ENCODE measurements at regions not wholly inside any gene's neighbourhood (a gene's known extent, or its start where the extent isn't known, plus 50 kb on each side); places are given as distances from the start of the nearest gene placed in this dataset.

GRCh38 chr22:48636746-48637145, 1190.9 kb downstream of the BRD1 start (continued):
- TF ChIP-seq ZNF747 (tag by site-specific recombination; IDR thresholded peaks at IDR 0.05) = no peak
- no peak for TF ChIP-seq ZNF23 (tag by site-specific recombination; IDR thresholded peaks at IDR 0.05; ENCODE audit: borderline replicate concordance)
- no peak for TF ChIP-seq ZBTB26 (tag by site-specific recombination; optimal IDR thresholded peaks at IDR 0.05)
- TF ChIP-seq ZNF704 (tag by site-specific recombination; IDR thresholded peaks at IDR 0.05) = no peak
- no peak for TF ChIP-seq ZNF202 (tag by site-specific recombination; IDR thresholded peaks at IDR 0.05; ENCODE audit: borderline replicate concordance)
- no peak for TF ChIP-seq ZIC2 (tag by site-specific recombination; IDR thresholded peaks at IDR 0.05)
- TF ChIP-seq ZBTB6 (tag by site-specific recombination; IDR thresholded peaks at IDR 0.05) = no peak
- no peak for TF ChIP-seq ZNF10 (tag by site-specific recombination; IDR thresholded peaks at IDR 0.05)
- TF ChIP-seq ZSCAN23 (tag by site-specific recombination; IDR thresholded peaks at IDR 0.05) = no peak
- no peak for TF ChIP-seq TCF7L2 (IDR thresholded peaks at IDR 0.05; ENCODE audit: borderline replicate concordance, low read depth, low read length)

GRCh38 chr22:48635816-48636215, 1191.9 kb downstream of the BRD1 start:
- POLR2A ChIA-PET = no interaction called here
- Histone ChIP-seq H3K4me1 (ENCODE audit: control insufficient read depth, insufficient read depth, low read length) (no peaks in the 10 kb centered on the region), H3K4me3 (ENCODE audit: low read depth, low read length) (no peak overlapping the region), H3K36me3 (ENCODE audit: control insufficient read depth in 2 of 2, insufficient read depth in 1 of 2, low read length in 2 of 2) (no peaks in the 10 kb centered on the region), H3K27ac (ENCODE audit: extremely low read depth, low read depth, low read length) (no peak overlapping the region), H3K9me3 (ENCODE audit: control insufficient read depth, insufficient read depth, low read depth, low read length) (no peaks in the 10 kb centered on the region)
- TF ChIP-seq ZSCAN23 (tag by site-specific recombination; IDR thresholded peaks at IDR 0.05) = no peak
- no peak for TF ChIP-seq ZBTB21 (tag by site-specific recombination; IDR thresholded peaks at IDR 0.05)
- TF ChIP-seq ZFHX2 (tag by site-specific recombination; conservative IDR thresholded peaks at IDR 0.05) = peak; percentile 56
- peak; percentile 59 for TF ChIP-seq EGR2 (tag by site-specific recombination; IDR thresholded peaks at IDR 0.05; ENCODE audit: low read depth)
- CTCF ChIA-PET = interaction anchor here (0.6 kb wide), 1 partner anchor 143 kb away, joined by 4 read pairs; no protein-coding TSS in a partner anchor

- ChIA-PET CTCF (no interaction called here), POLR2A (no interaction called here)
- Histone ChIP-seq H3K4me3 (ENCODE audit: low read depth, low read length) (no peak overlapping the region), H3K36me3 (ENCODE audit: control insufficient read depth in 2 of 2, insufficient read depth in 1 of 2, low read length in 2 of 2) (no peaks in the 10 kb centered on the region), H3K27ac (ENCODE audit: extremely low read depth, low read depth, low read length) (no peak overlapping the region), H3K4me1 (ENCODE audit: control insufficient read depth, insufficient read depth, low read length) (no peaks in the 10 kb centered on the region), H3K9me3 (ENCODE audit: control insufficient read depth, insufficient read depth, low read depth, low read length) (no peaks in the 10 kb centered on the region)
- TF ChIP-seq ZNF133 (tag by site-specific recombination; IDR thresholded peaks at IDR 0.05) = no peak
Observed at GRCh38 chr22:48635031-48635430, 1192.6 kb downstream of the BRD1 start.

- Histone ChIP-seq H3K4me1 (ENCODE audit: control insufficient read depth, insufficient read depth, low read length) (no peaks in the 10 kb centered on the region), H3K36me3 (ENCODE audit: control insufficient read depth in 2 of 2, insufficient read depth in 1 of 2, low read length in 2 of 2) (no peaks in the 10 kb centered on the region), H3K9me3 (ENCODE audit: control insufficient read depth, insufficient read depth, low read depth, low read length) (no peaks in the 10 kb centered on the region), H3K4me3 (ENCODE audit: low read depth, low read length) (no peak overlapping the region), H3K27ac (ENCODE audit: extremely low read depth, low read depth, low read length) (no peak overlapping the region)
- POLR2A ChIA-PET = no interaction called here
- CTCF ChIA-PET = no interaction called here
- TF ChIP-seq KLF10 (tag by site-specific recombination; IDR thresholded peaks at IDR 0.05) (no peak), PRDM1 (tag by site-specific recombination; IDR thresholded peaks at IDR 0.05) (peak; percentile 80), TRIM28 (IDR thresholded peaks at IDR 0.05; ENCODE audit: borderline replicate concordance, low read length) (no peak), ZNF837 (tag by site-specific recombination; IDR thresholded peaks at IDR 0.05) (no peak), YY1 (tag by site-specific recombination; IDR thresholded peaks at IDR 0.05) (no peak), ZSCAN5A (tag by site-specific recombination; IDR thresholded peaks at IDR 0.05) (no peak), ZBTB48 (tag by site-specific recombination; IDR thresholded peaks at IDR 0.05) (no peak), ZNF701 (tag by site-specific recombination; IDR thresholded peaks at IDR 0.05) (no peak), ZNF621 (tag by site-specific recombination; IDR thresholded peaks at IDR 0.05) (no peak), ZNF366 (tag by site-specific recombination; conservative IDR thresholded peaks at IDR 0.05) (peak; percentile 78)
Observed at GRCh38 chr22:48633996-48634836, 1193.5 kb downstream of the BRD1 start.
